Skeletal muscle tissue (tissue), 3 donors: ENCODE measurements at regions not wholly inside any gene's neighbourhood (a gene's known extent, or its start where the extent isn't known, plus 50 kb on each side); places are given as distances from the start of the nearest gene placed in this dataset.

Experiments
- H3K27ac ChIP-seq: one replicate; pipeline ENCODE4 v1.7.0; 2013; ENCODE audit warnings: mild to moderate bottlenecking, low read depth, low read length, inconsistent platforms
- H3K27me3 ChIP-seq, 3 donors: one replicate each; pipeline ENCODE4 v1.7.0; 2013; ENCODE audit warnings: low read length in 3 of 3; ENCODE audit not compliant: control insufficient read depth in 3 of 3, insufficient read depth in 3 of 3
- H3K36me3 ChIP-seq, 3 donors: one replicate each; pipeline ENCODE4 v1.7.0; 2013; ENCODE audit warnings: low read length in 3 of 3; ENCODE audit not compliant: control insufficient read depth in 3 of 3, insufficient read depth in 3 of 3
- H3K4me1 ChIP-seq, 3 donors: one replicate each; pipeline ENCODE4 v1.7.0; 2013; ENCODE audit warnings: low read length in 3 of 3, mild to moderate bottlenecking in 3 of 3; ENCODE audit not compliant: control insufficient read depth in 3 of 3, insufficient read depth in 3 of 3
- H3K4me3 ChIP-seq, 3 donors: one replicate each; pipeline ENCODE4 v1.7.0; 2013; ENCODE audit warnings: low read length in 3 of 3
- H3K9ac ChIP-seq, 3 donors: one replicate each; pipeline ENCODE4 v1.7.0; 2013; ENCODE audit warnings: low read length in 3 of 3, mild to moderate bottlenecking in 3 of 3, moderate library complexity in 2 of 3, low read depth in 1 of 3
- H3K9me3 ChIP-seq, 3 donors: one replicate each; pipeline ENCODE4 v1.7.0; 2013; ENCODE audit warnings: low read length in 3 of 3; ENCODE audit not compliant: control insufficient read depth in 3 of 3
- donor health status: Osteomylitis.

DNA sequence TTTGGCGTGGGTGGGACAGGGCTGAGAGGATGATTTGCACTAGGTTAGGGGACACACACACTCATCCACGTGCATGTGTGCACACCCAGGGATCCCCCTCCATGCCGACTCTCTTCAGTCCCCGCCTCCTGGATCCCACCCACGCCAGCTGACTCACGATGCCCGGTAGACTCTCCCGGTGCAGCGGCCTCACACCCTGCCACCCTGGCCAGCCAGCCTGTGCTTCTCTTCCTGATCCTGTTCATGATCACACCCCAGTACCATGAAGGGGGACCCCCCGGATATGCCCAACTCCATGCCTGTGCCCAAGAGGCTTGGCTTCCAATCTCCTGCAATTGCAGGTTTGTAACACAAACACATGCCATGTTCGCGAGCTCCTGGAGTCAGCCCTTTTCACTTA lies 157.8 kb upstream of the HDAC4 start:
- no peaks in the 10 kb centered on the region for H3K4me1 ChIP-seq
- no peaks in the 10 kb centered on the region for H3K9me3 ChIP-seq
- H3K36me3 ChIP-seq = no peaks in the 10 kb centered on the region
- no peak overlapping the region for H3K4me3 ChIP-seq
- H3K27ac ChIP-seq = no peak overlapping the region
- H3K9ac ChIP-seq = no peak overlapping the region
- H3K27me3 ChIP-seq = peaks cover 6 to 18% (median 8%) of the 10 kb centered on the region in 3 donors

DNA sequence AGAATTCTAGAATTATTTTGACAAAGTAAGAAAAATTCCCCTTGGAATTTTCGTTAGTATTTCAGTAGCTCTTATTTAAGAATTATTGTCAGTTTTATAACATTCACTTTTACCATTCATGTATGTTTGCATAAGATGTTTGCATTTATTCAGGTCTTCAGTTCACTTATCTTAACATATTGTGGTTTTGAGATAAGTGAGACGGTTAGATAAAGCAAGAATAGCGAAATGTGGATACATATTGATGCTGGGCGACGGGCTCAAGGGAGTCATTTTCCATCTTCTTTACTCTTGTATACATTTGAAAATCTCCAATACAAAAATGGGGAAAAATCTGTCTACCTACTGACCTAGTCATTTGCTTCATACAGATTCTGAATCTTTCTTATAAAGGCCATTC lies 156.7 kb upstream of the HDAC4 start:
- H3K9ac ChIP-seq = no peak overlapping the region
- peaks cover 3 to 12% (median 5%) of the 10 kb centered on the region in 3 donors for H3K27me3 ChIP-seq
- no peak overlapping the region for H3K4me3 ChIP-seq
- no peaks in the 10 kb centered on the region for H3K4me1 ChIP-seq
- no peaks in the 10 kb centered on the region for H3K36me3 ChIP-seq
- H3K9me3 ChIP-seq = no peaks in the 10 kb centered on the region
- H3K27ac ChIP-seq = no peak overlapping the region

DNA sequence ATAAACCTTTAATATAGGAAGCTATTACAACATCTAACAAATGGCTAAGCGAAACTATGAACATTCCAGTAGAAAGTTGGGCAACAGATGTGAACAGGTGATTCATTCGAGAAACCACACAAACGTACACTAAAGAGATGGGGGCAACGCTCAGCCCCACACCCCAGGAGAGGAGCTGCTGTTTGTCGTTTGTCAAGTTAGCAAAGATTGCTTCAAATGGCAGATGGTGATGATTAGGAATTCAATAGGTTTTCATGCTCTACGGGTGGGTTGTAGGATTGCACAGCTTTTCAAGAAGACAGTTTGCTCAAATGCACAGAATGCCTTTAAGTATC lies 154.7 kb upstream of the HDAC4 start:
- Histone ChIP-seq H3K4me1 (no peaks in the 10 kb centered on the region), H3K9me3 (no peaks in the 10 kb centered on the region), H3K27me3 (peaks cover 3 to 12% (median 7%) of the 10 kb centered on the region in 3 donors), H3K4me3 (no peak overlapping the region), H3K36me3 (no peaks in the 10 kb centered on the region), H3K9ac (no peak overlapping the region), H3K27ac (no peak overlapping the region)

DNA sequence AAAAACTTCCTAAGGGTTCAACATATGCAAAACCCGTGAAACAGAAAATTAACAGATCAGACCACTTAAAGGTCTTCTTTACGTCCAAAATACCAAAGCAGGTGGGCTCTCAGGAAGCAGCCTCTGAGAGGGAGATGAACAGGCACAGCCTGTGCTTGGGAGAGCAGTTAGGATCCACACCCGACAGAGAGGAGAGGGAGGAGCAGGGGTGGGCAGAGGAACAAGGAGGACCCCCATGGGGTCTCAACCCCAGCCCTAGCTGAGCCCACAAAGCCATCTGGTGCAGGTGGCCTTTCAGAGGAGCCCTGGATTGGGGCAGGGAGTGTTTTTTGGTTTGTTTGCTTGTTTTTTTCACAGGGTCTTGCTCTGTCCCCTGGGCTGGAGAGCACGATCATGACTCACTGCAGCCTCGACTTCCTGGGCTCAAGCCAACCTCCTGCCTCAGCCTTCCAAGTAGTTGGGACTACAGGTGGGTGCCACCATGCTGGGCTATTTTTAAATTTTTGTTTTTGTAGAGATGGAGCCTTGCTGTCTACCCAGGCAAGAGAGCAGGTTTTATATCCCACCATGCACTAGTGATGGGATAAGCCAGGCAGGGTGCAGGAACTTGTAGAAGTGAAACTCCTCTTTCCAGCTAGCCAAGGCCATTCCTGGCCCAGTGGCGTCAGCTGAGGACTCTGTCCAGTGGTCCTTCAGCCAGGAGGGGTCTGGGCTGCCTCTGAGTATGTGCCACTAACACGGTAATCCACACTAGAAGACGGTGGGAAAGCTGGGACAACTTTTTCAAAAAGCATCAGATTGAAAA lies 154.1 kb upstream of the HDAC4 start:
- no peaks in the 10 kb centered on the region for H3K4me1 ChIP-seq
- no peaks in the 10 kb centered on the region for H3K36me3 ChIP-seq
- no peak overlapping the region for H3K9ac ChIP-seq
- no peaks in the 10 kb centered on the region for H3K9me3 ChIP-seq
- H3K4me3 ChIP-seq = no peak overlapping the region
- H3K27ac ChIP-seq = no peak overlapping the region
- H3K27me3 ChIP-seq = peaks cover 3 to 12% (median 7%) of the 10 kb centered on the region in 3 donors

DNA sequence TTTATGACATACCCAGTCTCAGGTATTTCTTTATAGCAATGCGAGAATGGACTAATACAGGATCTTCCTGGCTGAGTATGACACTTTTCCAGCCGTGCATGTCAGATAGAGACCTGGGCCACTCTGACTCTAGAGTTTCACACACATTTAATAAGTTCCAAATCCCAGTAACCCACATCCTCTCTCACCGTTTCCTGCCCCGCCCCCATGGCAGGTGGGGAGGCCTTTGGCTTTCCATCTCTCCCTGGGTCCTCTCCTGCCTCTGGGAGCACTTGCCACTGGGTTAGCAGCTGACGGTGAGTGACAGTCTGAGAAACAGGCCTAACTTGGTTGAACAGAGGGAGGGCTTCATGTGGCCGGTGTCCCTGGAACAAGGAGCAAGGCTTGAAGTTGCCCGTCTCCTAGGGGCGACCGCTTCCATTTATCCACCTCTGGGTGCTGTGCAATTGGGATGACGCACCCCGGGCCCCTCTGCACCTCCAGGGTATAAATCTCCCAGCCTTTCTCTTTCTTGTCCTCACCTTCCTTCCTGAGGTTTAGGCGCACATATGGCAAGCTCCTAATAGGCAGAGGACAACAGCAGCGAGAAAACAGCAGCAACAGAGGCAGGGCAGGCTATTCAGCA lies 152.7 kb upstream of the HDAC4 start:
- H3K9me3 ChIP-seq = no peaks in the 10 kb centered on the region
- no peaks in the 10 kb centered on the region for H3K36me3 ChIP-seq
- H3K27me3 ChIP-seq = peaks cover 2 to 12% (median 4%) of the 10 kb centered on the region in 3 donors

DNA sequence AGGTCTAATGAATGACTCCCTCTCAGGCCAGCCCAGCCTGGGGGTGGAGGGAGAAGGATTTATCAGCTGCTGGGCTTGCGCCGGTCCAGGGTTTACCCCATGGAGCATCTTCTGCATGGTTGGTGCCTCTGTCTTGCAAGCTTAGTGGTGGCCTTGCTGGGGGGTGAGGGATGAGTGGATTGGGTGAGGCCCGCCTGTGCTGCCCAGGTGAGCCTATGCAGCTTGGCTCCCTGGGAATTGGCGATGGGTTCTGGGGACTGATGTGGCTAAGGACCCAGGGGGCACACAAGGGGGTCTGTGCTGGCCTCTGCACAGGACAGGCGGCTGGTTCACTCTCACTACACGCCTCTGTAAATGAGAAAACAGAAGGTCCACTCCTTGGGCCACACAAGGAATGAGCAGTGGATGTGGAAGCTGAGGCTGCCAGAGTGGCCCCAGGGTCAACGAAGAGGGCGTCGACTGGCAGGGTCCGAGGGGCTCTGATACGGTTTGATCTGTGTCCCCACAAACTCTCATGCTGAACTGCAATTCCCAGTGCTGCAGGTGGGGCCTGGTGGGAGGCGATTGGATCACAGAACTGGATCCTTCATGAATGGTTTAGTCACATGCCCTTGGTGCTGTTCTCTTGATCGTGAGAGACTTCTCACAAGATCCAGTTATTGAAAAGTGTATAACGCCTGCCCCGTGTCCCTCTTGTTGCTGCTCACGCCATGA lies 151.6 kb upstream of the HDAC4 start:
- H3K9ac ChIP-seq = no peak overlapping the region
- H3K36me3 ChIP-seq = no peaks in the 10 kb centered on the region
- H3K9me3 ChIP-seq = no peaks in the 10 kb centered on the region
- no peaks in the 10 kb centered on the region for H3K4me1 ChIP-seq
- H3K27me3 ChIP-seq = peaks cover 0 to 12% (median 4%) of the 10 kb centered on the region in 3 donors
- H3K27ac ChIP-seq = no peak overlapping the region
- H3K4me3 ChIP-seq = no peak overlapping the region

More for the DNA sequence above, 152.7 kb upstream of the HDAC4 start:
- Histone ChIP-seq H3K4me3 (no peak overlapping the region), H3K27ac (no peak overlapping the region), H3K4me1 (no peaks in the 10 kb centered on the region), H3K9ac (no peak overlapping the region)

DNA sequence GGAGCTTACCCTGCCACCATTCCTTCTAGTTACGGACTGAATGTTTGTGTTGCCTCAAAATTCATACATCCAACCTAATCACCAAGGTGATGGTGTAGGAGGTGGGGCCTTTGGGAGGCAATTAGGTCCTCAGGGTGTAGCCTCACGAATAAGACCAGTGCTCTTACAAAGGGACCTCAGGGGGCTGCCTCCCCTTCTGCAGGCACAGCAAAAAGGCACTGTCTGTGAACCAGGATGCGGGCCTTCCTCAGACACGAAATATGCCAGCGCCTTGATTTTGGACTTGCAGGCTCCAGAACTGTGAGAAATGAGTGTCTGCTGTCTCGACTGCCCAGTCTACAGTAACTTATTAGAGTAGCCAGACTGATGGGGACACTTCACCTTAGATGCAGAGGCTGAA lies 150.4 kb upstream of the HDAC4 start:
- no peaks in the 10 kb centered on the region for H3K4me1 ChIP-seq
- H3K9ac ChIP-seq = no peak overlapping the region
- peaks cover 0 to 12% (median 4%) of the 10 kb centered on the region in 3 donors for H3K27me3 ChIP-seq
- no peaks in the 10 kb centered on the region for H3K9me3 ChIP-seq
- H3K36me3 ChIP-seq = no peaks in the 10 kb centered on the region
- no peak overlapping the region for H3K27ac ChIP-seq
- H3K4me3 ChIP-seq = no peak overlapping the region

DNA sequence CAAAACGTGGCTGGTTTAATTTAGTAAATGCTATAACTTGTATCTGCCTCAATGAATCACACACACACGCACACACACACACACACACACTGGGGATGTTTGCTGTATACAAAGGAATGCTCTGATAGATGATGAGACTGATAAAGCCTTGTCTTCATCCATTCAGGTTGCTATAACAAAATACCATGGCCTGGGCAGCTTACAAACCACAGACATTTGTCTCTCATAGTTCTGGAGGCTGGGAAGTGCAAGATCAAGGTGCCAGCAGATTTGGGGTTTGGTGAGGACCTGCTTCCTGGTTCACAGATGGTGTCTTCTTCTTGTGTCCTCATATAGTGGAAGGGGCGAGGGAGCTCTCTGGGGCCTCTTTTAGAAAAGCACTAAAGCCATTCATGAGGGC lies 149.5 kb upstream of the HDAC4 start:
- H3K9ac ChIP-seq = no peak overlapping the region
- H3K27ac ChIP-seq = no peak overlapping the region
- no peaks in the 10 kb centered on the region for H3K4me1 ChIP-seq
- H3K9me3 ChIP-seq = no peaks in the 10 kb centered on the region
- no peak overlapping the region for H3K4me3 ChIP-seq
- H3K27me3 ChIP-seq = peaks cover 0 to 16% (median 4%) of the 10 kb centered on the region in 3 donors
- no peaks in the 10 kb centered on the region for H3K36me3 ChIP-seq

DNA sequence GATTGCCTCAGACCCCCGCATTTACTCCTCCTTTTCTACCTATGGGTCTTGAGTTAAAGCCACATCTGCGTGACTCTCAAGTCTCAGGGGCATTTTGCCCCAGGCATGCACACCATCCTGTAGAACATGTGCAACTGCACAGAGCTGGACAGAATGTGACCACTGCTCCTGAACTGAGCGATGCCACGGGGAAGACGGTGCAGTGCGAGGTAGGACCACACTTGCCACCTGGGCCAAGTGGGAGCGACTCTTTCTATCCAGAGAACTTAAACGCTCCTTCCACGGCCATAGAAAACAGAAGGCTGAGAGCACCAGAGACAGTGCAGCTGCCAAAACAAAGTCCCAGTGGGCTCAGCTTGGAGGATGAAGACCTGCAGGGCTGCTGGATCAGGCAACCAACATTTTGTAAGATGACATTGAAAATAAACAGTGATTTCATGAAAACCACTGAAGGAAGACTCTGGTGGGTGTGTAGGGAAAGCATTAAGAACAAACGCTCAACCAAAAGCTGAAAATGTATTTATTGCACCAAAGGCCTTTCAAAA lies 149.0 kb upstream of the HDAC4 start:
- H3K9ac ChIP-seq = no peak overlapping the region
- H3K9me3 ChIP-seq = no peaks in the 10 kb centered on the region
- no peaks in the 10 kb centered on the region for H3K36me3 ChIP-seq
- H3K4me3 ChIP-seq = no peak overlapping the region
- H3K27ac ChIP-seq = no peak overlapping the region
- H3K27me3 ChIP-seq = peaks cover 0 to 16% (median 4%) of the 10 kb centered on the region in 3 donors
- peaks cover 0 to under 1% (median 0%) of the 10 kb centered on the region in 3 donors for H3K4me1 ChIP-seq
